A172 (cell line): ENCODE measurements at regions not wholly inside any gene's neighbourhood (a gene's known extent, or its start where the extent isn't known, plus 50 kb on each side); places are given as distances from the start of the nearest gene placed in this dataset.
"Not testable (repeated sequence)": the region's sequence is repeated elsewhere in the genome, so short reads cannot be mapped to it uniquely, and the experiment has no call there.

Experiments used
- DNase-seq: peaks from one replicate; pipeline ENCODE4 v3.0.0-alpha.2; 2015; ENCODE audit warnings: low spot score

GRCh38 chr7:136412952-136413351 is 435.8 kb upstream of the MTPN start:
- DNase-seq = no peak

GRCh38 chr7:136405931-136406777 is 429.0 kb upstream of the MTPN start:
- DNase-seq = peak; percentile 59

GRCh38 chr7:136403591-136403990 is 426.4 kb upstream of the MTPN start:
- DNase-seq = no peak

GRCh38 chr7:136400877-136401276 is 423.7 kb upstream of the MTPN start:
- no peak for DNase-seq

GRCh38 chr7:136399385-136399784 is 422.2 kb upstream of the MTPN start:
- no peak for DNase-seq

GRCh38 chr7:136392856-136393255 is 415.7 kb upstream of the MTPN start:
- DNase-seq = no peak

GRCh38 chr7:136391371-136391770 is 414.2 kb upstream of the MTPN start:
- no peak for DNase-seq

- DNase-seq = no peak
Observed at GRCh38 chr7:136389933-136390332, 412.8 kb upstream of the MTPN start.

- no peak for DNase-seq
Observed at GRCh38 chr7:136386876-136387275, 409.7 kb upstream of the MTPN start.

- not testable (repeated sequence) for DNase-seq
Observed at GRCh38 chr7:136371409-136371808, 394.2 kb upstream of the MTPN start.

- no peak for DNase-seq
Observed at GRCh38 chr7:136370137-136370536, 393.0 kb upstream of the MTPN start.

GRCh38 chr7:136369225-136369624 is 392.1 kb upstream of the MTPN start:
- DNase-seq = no peak

GRCh38 chr7:136359333-136359903 is 382.3 kb upstream of the MTPN start:
- DNase-seq = no peak

GRCh38 chr7:136353287-136353686 is 376.1 kb upstream of the MTPN start:
- no peak for DNase-seq

GRCh38 chr7:136348542-136349192 is 371.5 kb upstream of the MTPN start:
- DNase-seq = no peak

- DNase-seq = no peak
Observed at GRCh38 chr7:136348142-136348541, 371.0 kb upstream of the MTPN start.

- DNase-seq = no peak
Observed at GRCh38 chr7:136347488-136347887, 370.3 kb upstream of the MTPN start.

GRCh38 chr7:136342251-136342650 is 365.1 kb upstream of the MTPN start:
- DNase-seq = no peak

GRCh38 chr7:136339464-136339863 is 362.3 kb upstream of the MTPN start:
- DNase-seq = no peak

GRCh38 chr7:136336932-136337331 is 359.8 kb upstream of the MTPN start:
- DNase-seq = no peak

- DNase-seq = no peak
Observed at GRCh38 chr7:136333636-136334035, 356.5 kb upstream of the MTPN start.

GRCh38 chr7:136326045-136326609 is 349.0 kb upstream of the MTPN start:
- no peak for DNase-seq

- no peak for DNase-seq
Observed at GRCh38 chr7:136325578-136325977, 348.4 kb upstream of the MTPN start.
